Prostate gland (tissue), 2 donors: ENCODE measurements at regions not wholly inside any gene's neighbourhood (a gene's known extent, or its start where the extent isn't known, plus 50 kb on each side); places are given as distances from the start of the nearest gene placed in this dataset.
A peak's percentile ranks its signal among the peaks of the same experiment; 100 is the strongest.

Source experiments
- DNase-seq: peaks from one replicate; pipeline ENCODE4 v3.0.0-alpha.2; 2019; ENCODE audit warnings: low spot score
- H3K27ac ChIP-seq, 2 donors: fragments of 200-600 bp; sonication (generic); 2 replicates each; pipeline ENCODE4 v1.5.1; 2017 to 2019
- H3K27me3 ChIP-seq: fragments of 200-600 bp; sonication (generic); replicated peaks from 2 replicates; pipeline ENCODE4 v1.5.1; 2019; ENCODE audit not compliant: insufficient read depth
- H3K36me3 ChIP-seq, 2 donors: fragments of 200-600 bp; sonication (generic); 1 replicate in 1 of 2; 2 replicates in 1 of 2; pipeline versions ENCODE4 v1.5.1 to v1.8.1; 2017 to 2019
- H3K4me1 ChIP-seq: fragments of 200-600 bp; sonication (generic); replicated peaks from 2 replicates; pipeline ENCODE4 v1.5.1; 2019
- H3K4me3 ChIP-seq, 2 donors: fragments of 200-600 bp; sonication (generic); 2 replicates each; pipeline ENCODE4 v1.5.1; 2017 to 2019
- H3K9me3 ChIP-seq: fragments of 200-600 bp; sonication (generic); 2 replicates; pipeline ENCODE4 v1.5.1; 2017
- POLR2A ChIP-seq: fragments of 450-650 bp; IDR thresholded peaks from one replicate; pipeline ENCODE4 v1.6.1; 2016; ENCODE audit warnings: antibody characterized with exemption, mild to moderate bottlenecking
- POLR2AphosphoS5 ChIP-seq: sonication (generic); formaldehyde crosslinking; IDR thresholded peaks from one replicate; pipeline ENCODE4 v1.6.1; 2017; ENCODE audit warnings: antibody characterized with exemption
- WGBS: methylation state at CpG from one replicate; pipeline ENCODE4 v1.1.5; 2018; 5-methylcytosine and 5-hydroxymethylcytosine counted together
- intact Hi-C: fragments of 100-400 bp; cut with DNase I; formaldehyde crosslinking; loops from one replicate; pipeline ENCODE4 v1.14.2; 2022
- TF ChIP-seq, protein P1 (sequence below), 4 experiments: fragments of 200-600 bp in 2 of 4; fragments of 450-650 bp in 2 of 4; sonication (generic) in 2 of 4; IDR thresholded peaks; 1 replicate in 3 of 4; 2 replicates in 1 of 4; pipeline ENCODE4 v1.5.1; 2016 to 2019; ENCODE audit warnings: antibody characterized with exemption in 4 of 4, mild to moderate bottlenecking in 2 of 4, moderate library complexity in 2 of 4

DNA sequence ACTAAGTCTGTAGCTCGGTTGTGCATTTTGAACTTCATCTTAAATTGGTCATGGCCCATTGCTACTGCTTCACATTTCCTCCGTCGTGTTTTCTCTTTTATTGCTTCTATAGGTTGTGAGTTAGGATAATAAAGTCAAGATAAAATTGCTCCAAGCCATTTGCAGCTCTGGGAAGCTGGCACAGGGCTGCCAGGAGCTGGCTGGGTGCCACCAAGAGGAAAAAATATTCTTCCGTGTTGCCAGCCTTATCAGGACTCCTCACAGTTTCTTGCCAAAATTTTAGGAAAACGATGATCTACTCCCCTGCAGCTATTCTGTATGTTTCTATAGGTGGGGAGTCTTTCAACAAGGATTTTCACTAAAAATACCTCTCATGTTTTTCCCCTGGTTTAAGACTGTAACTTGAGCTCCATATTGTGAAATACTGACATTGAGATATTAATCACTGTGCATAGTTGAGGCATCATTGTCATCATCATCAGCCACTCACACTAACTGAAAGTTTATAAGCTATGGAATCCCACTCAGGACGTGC, 55.4 kb upstream of the PIAS1 start:
- peak; percentile 42 for TF ChIP-seq POLR2AphosphoS5
- TF ChIP-seq, protein P1, sequence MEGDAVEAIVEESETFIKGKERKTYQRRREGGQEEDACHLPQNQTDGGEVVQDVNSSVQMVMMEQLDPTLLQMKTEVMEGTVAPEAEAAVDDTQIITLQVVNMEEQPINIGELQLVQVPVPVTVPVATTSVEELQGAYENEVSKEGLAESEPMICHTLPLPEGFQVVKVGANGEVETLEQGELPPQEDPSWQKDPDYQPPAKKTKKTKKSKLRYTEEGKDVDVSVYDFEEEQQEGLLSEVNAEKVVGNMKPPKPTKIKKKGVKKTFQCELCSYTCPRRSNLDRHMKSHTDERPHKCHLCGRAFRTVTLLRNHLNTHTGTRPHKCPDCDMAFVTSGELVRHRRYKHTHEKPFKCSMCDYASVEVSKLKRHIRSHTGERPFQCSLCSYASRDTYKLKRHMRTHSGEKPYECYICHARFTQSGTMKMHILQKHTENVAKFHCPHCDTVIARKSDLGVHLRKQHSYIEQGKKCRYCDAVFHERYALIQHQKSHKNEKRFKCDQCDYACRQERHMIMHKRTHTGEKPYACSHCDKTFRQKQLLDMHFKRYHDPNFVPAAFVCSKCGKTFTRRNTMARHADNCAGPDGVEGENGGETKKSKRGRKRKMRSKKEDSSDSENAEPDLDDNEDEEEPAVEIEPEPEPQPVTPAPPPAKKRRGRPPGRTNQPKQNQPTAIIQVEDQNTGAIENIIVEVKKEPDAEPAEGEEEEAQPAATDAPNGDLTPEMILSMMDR (IDR thresholded peaks at IDR 0.05), result no peak
- DNase-seq, result peak; percentile 11
- intact Hi-C loops, result no loop called here
- WGBS, result 27% methylated on average over 6 of the region's 6 CpGs
- Histone ChIP-seq H3K36me3 (no peaks in the 10 kb centered on the region), H3K9me3 (no peaks in the 10 kb centered on the region), H3K4me3 (no peak overlapping the region), H3K4me1 (no peaks in the 10 kb centered on the region), H3K27ac (no peak overlapping the region), H3K27me3 (no peaks in the 10 kb centered on the region)

DNA sequence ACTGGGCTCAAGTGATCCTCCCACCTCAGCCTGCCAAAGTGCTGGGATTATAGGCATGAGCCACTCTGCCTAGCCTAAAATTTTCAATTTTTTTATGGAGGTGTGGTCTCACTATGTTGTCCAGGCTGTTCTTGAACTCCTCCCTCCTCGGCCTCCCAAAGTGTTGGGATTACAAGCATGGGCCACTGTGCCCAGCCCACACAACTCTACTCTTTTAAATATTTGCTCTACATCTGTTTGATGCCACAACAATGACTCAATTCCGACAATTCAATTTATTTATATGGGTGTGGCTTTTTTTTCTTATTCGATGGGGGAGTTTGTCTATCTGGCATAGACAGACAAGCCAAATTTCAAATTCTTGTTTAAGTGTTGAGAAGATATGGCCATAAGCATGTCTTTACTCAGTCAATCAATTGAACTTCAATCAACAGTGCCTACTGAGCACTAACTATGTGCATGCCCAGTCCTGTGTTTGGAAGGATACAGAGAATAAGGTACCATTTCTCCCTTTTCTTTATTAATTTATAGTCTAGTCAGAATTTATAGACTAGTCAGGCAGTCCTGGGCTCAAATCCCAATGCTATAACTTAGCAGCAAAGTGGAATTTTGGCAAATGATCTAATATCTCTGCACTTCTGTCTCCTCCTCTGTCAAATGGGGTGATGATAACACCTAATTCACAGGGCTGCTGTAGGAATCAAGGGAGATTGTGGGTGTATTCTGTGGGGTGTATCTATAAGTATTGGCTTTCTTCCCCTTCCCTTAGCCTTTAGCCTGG, 54.6 kb upstream of the PIAS1 start:
- TF ChIP-seq POLR2AphosphoS5 (no peak), POLR2A (no peak)
- TF ChIP-seq, protein P1 (IDR thresholded peaks at IDR 0.05), result no peak
- no peaks in the 10 kb centered on the region for H3K9me3 ChIP-seq
- WGBS, result 47% methylated on average over 3 of the region's 3 CpGs
- no peak overlapping the region for H3K27ac ChIP-seq
- H3K4me1 ChIP-seq, result no peaks in the 10 kb centered on the region
- intact Hi-C loops, result no loop called here
- H3K36me3 ChIP-seq, result no peaks in the 10 kb centered on the region
- H3K4me3 ChIP-seq, result no peak overlapping the region
- H3K27me3 ChIP-seq, result no peaks in the 10 kb centered on the region
- DNase-seq, result no peak

- no peak for DNase-seq
- intact Hi-C loops, result no loop called here
- Histone ChIP-seq H3K27ac (no peak overlapping the region), H3K36me3 (no peaks in the 10 kb centered on the region), H3K4me3 (no peak overlapping the region), H3K9me3 (no peaks in the 10 kb centered on the region), H3K4me1 (no peaks in the 10 kb centered on the region), H3K27me3 (no peaks in the 10 kb centered on the region)
- TF ChIP-seq POLR2AphosphoS5, result no peak
- TF ChIP-seq, protein P1 (IDR thresholded peaks at IDR 0.05), result no peak
- no peak for TF ChIP-seq POLR2A
These were observed 53.4 kb upstream of the PIAS1 start for GRCh38 chr15:68000754-68001153.

- H3K36me3 ChIP-seq, result no peaks in the 10 kb centered on the region
- intact Hi-C loops, result no loop called here
- no peak for DNase-seq
- 72% methylated on average over 4 of the region's 4 CpGs for WGBS
- no peak overlapping the region for H3K27ac ChIP-seq
- H3K4me3 ChIP-seq, result no peak overlapping the region
- H3K27me3 ChIP-seq, result no peaks in the 10 kb centered on the region
- no peaks in the 10 kb centered on the region for H3K9me3 ChIP-seq
- TF ChIP-seq POLR2A (no peak), POLR2AphosphoS5 (no peak)
- TF ChIP-seq, protein P1 (IDR thresholded peaks at IDR 0.05), result no peak
- no peaks in the 10 kb centered on the region for H3K4me1 ChIP-seq
These were observed 52.3 kb upstream of the PIAS1 start for GRCh38 chr15:68001811-68002210.

DNA sequence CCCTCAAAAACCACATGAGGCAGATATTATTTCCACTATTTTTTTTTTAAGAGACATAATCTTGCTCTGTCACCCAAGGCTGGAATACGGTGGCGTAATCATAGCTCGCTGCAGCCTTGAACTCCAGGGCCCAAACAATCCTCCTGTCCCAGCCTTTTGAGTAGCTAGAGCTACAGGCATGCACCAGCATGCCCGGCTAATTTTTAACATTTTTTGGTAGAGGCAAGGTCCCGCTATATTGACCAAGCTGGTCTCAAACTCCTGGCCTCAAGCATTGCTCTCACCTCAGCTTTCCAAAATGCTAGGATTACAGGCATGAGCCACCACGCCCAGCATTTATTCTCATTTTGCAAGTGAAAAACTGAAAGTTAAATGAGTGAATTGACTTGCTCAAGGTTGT, 50.8 kb upstream of the PIAS1 start:
- intact Hi-C loops, result no loop called here
- WGBS, result 93% methylated on average over 6 of the region's 6 CpGs
- Histone ChIP-seq H3K27me3 (no peaks in the 10 kb centered on the region), H3K9me3 (no peaks in the 10 kb centered on the region), H3K4me1 (no peaks in the 10 kb centered on the region), H3K4me3 (no peak overlapping the region), H3K36me3 (no peaks in the 10 kb centered on the region), H3K27ac (no peak overlapping the region)
- DNase-seq, result no peak
- TF ChIP-seq POLR2AphosphoS5, result no peak
- TF ChIP-seq, protein P1 (IDR thresholded peaks at IDR 0.05), result no peak
- no peak for TF ChIP-seq POLR2A
